GM12865 (cell line): ENCODE measurements at regions not wholly inside any gene's neighbourhood (a gene's known extent, or its start where the extent isn't known, plus 50 kb on each side); places are given as distances from the start of the nearest gene placed in this dataset.
A peak's percentile ranks its signal among the peaks of the same experiment; 100 is the strongest.

Source experiments
- DNase-seq: peaks from one replicate; pipeline ENCODE4 v3.0.0; 2010; ENCODE audit warnings: low read depth
- H3K4me3 ChIP-seq: 2 replicates; pipeline ENCODE4 v1.5.1; 2011; ENCODE audit warnings: mild to moderate bottlenecking, low read depth, low read length, control low read depth
- TF ChIP-seq, protein P1 (sequence below): IDR thresholded peaks from 2 replicates; pipeline ENCODE4 v1.5.1; 2011; ENCODE audit warnings: low read length, control low read depth, low read depth, inconsistent platforms; ENCODE audit not compliant: insufficient read depth; ENCODE audit errors: missing control alignments

DNA sequence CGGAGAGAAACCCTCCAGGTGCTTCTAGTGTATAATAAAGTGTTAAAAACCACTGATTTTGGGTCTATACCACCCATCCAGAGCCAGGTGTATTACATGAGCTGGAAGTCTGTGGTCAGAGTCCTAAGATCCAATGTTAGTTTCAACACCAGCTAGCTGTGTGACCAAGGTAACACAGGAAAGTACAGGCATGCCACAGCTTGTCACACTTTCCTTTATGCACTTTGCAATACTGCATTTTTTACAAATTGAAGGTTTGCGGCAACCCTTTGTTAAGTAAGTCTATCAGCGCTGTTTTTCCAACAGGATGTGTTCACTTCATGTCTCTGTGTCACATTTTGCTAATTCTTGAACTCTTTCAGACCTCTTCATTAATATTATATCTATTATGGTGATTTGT is 201.3 kb upstream of the PRICKLE2 start:
- no peak overlapping the region for H3K4me3 ChIP-seq
- TF ChIP-seq, protein P1, sequence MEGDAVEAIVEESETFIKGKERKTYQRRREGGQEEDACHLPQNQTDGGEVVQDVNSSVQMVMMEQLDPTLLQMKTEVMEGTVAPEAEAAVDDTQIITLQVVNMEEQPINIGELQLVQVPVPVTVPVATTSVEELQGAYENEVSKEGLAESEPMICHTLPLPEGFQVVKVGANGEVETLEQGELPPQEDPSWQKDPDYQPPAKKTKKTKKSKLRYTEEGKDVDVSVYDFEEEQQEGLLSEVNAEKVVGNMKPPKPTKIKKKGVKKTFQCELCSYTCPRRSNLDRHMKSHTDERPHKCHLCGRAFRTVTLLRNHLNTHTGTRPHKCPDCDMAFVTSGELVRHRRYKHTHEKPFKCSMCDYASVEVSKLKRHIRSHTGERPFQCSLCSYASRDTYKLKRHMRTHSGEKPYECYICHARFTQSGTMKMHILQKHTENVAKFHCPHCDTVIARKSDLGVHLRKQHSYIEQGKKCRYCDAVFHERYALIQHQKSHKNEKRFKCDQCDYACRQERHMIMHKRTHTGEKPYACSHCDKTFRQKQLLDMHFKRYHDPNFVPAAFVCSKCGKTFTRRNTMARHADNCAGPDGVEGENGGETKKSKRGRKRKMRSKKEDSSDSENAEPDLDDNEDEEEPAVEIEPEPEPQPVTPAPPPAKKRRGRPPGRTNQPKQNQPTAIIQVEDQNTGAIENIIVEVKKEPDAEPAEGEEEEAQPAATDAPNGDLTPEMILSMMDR, result no peak
- no peak for DNase-seq

DNA sequence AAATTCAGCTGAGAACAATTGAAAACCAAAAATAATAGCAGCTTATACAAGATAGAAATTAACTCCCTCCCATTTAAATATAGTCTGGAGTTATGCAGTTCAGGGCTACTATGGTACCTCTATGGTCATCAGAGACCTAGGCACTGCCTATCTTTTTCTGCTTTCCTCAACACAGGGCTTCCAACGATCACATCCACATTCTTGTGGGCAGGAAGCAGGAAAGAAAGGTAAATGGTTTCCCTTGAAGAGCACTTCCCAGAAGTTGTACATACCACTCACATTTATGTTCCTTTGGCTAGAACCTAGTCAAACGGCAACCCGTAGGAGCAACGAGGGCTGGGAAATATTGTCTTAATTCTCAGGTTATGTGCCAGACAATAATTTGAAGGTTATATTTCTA is 197.7 kb upstream of the PRICKLE2 start:
- no peak overlapping the region for H3K4me3 ChIP-seq
- no peak for DNase-seq
- TF ChIP-seq, protein P1, result no peak

DNA sequence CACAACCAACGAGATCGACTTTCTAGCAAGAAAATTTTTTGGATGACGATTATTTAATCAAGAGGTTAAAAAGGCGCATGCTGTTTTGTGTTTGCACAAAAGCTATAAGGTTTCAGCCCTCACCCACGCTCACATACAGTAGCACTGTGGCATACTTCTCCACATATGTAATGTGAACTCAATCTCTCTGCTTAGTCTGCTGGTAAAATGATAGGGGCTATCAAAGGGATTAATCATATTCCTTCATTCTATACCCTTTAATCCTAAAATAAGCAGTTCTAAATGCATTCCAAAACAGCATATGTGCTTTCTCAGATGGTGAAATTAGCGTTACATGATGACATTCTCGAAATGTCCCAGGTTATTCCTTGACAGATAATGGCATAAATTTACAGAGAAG is 196.9 kb upstream of the PRICKLE2 start:
- DNase-seq, result no peak
- no peak overlapping the region for H3K4me3 ChIP-seq
- TF ChIP-seq, protein P1, result no peak

DNA sequence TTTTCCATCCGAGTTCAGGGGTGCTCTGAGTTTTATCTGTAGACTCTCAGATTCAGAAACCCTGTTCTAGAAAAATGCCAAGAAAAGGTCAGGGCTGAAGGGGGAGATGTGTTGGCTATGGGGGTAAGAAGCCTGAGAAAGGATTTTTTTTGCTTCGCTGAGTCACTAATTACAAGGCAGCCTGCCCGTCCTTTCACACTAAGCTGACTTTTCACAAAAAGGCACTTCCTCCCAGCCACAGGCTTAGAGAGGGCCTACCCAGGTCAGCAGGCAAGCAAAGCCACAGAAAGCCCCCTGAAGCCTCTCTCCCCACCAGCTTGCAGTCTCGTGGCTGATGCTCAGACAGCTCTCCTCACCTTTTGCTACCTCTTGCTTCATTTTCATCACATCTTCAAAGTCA is 192.6 kb upstream of the PRICKLE2 start:
- DNase-seq, result peak; percentile 71
- TF ChIP-seq, protein P1, result no peak
- H3K4me3 ChIP-seq, result no peak overlapping the region

DNA sequence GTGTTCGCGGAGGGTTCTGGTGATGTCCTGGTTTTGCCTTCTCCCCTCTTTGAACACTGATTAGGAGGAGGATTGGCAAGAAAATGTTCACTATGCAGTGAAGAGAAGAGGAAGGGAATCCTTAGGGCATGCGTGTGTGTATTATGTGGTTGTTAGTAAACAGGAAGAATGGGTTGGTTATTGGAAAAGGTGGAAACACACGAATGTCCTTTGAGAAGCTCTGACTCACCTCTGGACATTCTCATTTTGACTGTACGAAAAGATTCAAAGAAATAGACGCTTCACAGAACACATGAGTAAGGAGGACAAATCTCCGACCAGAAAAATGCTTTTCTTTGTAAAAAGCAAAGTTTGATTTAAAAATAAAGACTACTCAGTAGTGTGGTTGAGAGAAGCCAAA is 188.8 kb upstream of the PRICKLE2 start:
- TF ChIP-seq, protein P1, result no peak
- no peak overlapping the region for H3K4me3 ChIP-seq
- peak; percentile 50 for DNase-seq

DNA sequence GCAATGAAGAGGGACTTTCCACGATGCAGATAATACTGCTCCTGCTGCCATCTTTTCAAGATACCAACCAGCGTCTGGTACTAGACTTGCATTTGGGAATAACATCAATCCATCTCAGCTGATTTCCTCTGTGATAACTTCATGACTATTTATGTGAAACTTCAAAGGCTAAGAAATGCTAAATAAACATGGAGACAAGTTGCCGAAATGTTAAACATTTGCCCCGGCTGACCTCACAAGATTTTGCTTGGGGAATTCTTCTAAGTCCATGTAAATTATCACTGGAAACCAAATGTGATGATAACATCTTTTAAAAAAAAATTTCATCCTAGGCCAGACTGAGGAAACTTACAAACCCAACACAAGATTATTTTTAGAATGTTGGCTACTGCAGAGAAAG is 185.8 kb upstream of the PRICKLE2 start:
- no peak overlapping the region for H3K4me3 ChIP-seq
- TF ChIP-seq, protein P1, result no peak
- DNase-seq, result no peak

DNA sequence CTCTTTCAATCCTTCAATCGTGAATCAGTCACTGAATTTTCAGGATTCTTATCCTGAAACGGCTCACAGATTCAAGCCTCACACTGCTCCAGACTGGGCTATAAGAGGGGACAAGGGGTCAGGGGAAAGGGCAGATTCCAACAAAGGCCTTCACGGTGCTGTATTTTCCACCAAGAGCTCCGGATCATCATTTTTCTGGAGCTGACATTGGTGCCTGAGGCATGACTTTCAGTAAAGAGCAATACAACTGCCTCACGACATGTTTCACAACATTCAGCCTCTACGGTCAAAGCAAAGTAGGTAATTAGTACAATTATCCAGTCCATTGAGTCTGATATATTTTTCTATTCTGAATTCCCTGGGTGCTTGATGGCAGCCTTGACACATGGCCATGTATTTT is 185.0 kb upstream of the PRICKLE2 start:
- no peak for DNase-seq
- H3K4me3 ChIP-seq, result no peak overlapping the region
- TF ChIP-seq, protein P1, result no peak
